GM23338 (cell line): ENCODE measurements at regions not wholly inside any gene's neighbourhood (a gene's known extent, or its start where the extent isn't known, plus 50 kb on each side); places are given as distances from the start of the nearest gene placed in this dataset.

Experiments
- ATAC-seq: fragments of 200-7000 bp; cut with Tn5 transposase; 3 replicates; pipeline ENCODE4 v1.9.1; 2020
- DNase-seq: peaks from one replicate; pipeline ENCODE4 v3.0.0-alpha.2; 2015; ENCODE audit warnings: low spot score
- H2AFZ ChIP-seq: fragments of 200-600 bp; sonication (generic); 2 replicates; pipeline ENCODE4 v1.8.0; 2016; ENCODE audit warnings: antibody characterized with exemption, mild to moderate bottlenecking, moderate library complexity
- H3F3A ChIP-seq: fragments of 200-600 bp; sonication (generic); replicated peaks from 2 replicates; pipeline ENCODE4 v1.8.0; 2017; ENCODE audit warnings: antibody characterized with exemption, mixed run types, low read depth
- H3K27ac ChIP-seq: fragments of 200-600 bp; sonication (generic); 2 replicates; pipeline ENCODE4 v1.6.1; 2016; ENCODE audit warnings: low read depth
- H3K27me3 ChIP-seq: fragments of 200-600 bp; sonication (generic); 2 replicates; pipeline ENCODE4 v1.8.0; 2016; ENCODE audit warnings: mild to moderate bottlenecking, mixed run types, moderate library complexity; ENCODE audit not compliant: insufficient read depth
- H3K36me3 ChIP-seq: fragments of 200-600 bp; sonication (generic); 2 replicates; pipeline ENCODE4 v1.8.0; 2016; ENCODE audit warnings: mild to moderate bottlenecking; ENCODE audit not compliant: insufficient read depth
- H3K4me1 ChIP-seq: fragments of 200-600 bp; sonication (generic); 2 replicates; pipeline ENCODE4 v1.8.0; 2016; ENCODE audit warnings: mild to moderate bottlenecking, moderate library complexity; ENCODE audit not compliant: insufficient read depth
- H3K4me2 ChIP-seq: fragments of 200-600 bp; sonication (generic); 2 replicates; pipeline ENCODE4 v1.7.1; 2017; ENCODE audit warnings: mixed run types
- H3K4me3 ChIP-seq: fragments of 200-600 bp; sonication (generic); 2 replicates; pipeline ENCODE4 v1.6.1; 2016; ENCODE audit warnings: mixed run types
- H3K79me2 ChIP-seq: fragments of 200-600 bp; sonication (generic); replicated peaks from 2 replicates; pipeline ENCODE4 v1.8.0; 2017; ENCODE audit warnings: mild to moderate bottlenecking; ENCODE audit not compliant: insufficient read depth
- H3K9me2 ChIP-seq: fragments of 200-600 bp; sonication (generic); 2 replicates; pipeline ENCODE4 v1.8.0; 2017; ENCODE audit not compliant: insufficient read depth
- H4K20me1 ChIP-seq: fragments of 200-600 bp; sonication (generic); replicated peaks from 2 replicates; pipeline ENCODE4 v1.8.0; 2017; ENCODE audit warnings: mild to moderate bottlenecking; ENCODE audit not compliant: insufficient read depth
- H3K27ac Mint-ChIP-seq: 2 replicates; pipeline ENCODE4 v1.8.0; 2020; ENCODE audit warnings: inconsistent platforms, mild to moderate bottlenecking, moderate library complexity, mixed read lengths
- H3K27me3 Mint-ChIP-seq: 3 replicates; pipeline ENCODE4 v1.8.0; 2022; ENCODE audit warnings: low read depth, mild to moderate bottlenecking, moderate library complexity, mixed read lengths, inconsistent platforms; ENCODE audit not compliant: insufficient read depth, poor library complexity
- H3K36me3 Mint-ChIP-seq: 3 replicates; pipeline ENCODE4 v1.8.0; 2021; ENCODE audit warnings: low read depth, mild to moderate bottlenecking, inconsistent platforms, moderate library complexity, mixed read lengths
- H3K4me1 Mint-ChIP-seq: 3 replicates; pipeline ENCODE4 v1.8.0; 2020; ENCODE audit warnings: mild to moderate bottlenecking, inconsistent platforms, mixed read lengths
- H3K4me3 Mint-ChIP-seq: 3 replicates; pipeline ENCODE4 v1.8.0; 2021; ENCODE audit warnings: moderate library complexity, mild to moderate bottlenecking, inconsistent platforms, mixed read lengths
- H3K9me3 Mint-ChIP-seq: 3 replicates; pipeline ENCODE4 v1.8.0; 2020; ENCODE audit warnings: moderate library complexity, mild to moderate bottlenecking, inconsistent platforms, mixed read lengths
- EZH2 ChIP-seq: fragments of 200-600 bp; sonication (generic); IDR thresholded peaks from one replicate; pipeline ENCODE4 v1.8.0; 2017; ENCODE audit warnings: antibody characterized with exemption, mild to moderate bottlenecking, low read depth; ENCODE audit not compliant: unreplicated experiment
- EZH2phosphoT487 ChIP-seq: fragments of 200-600 bp; sonication (generic); IDR thresholded peaks from one replicate; pipeline ENCODE4 v1.8.1; 2018; ENCODE audit warnings: antibody characterized with exemption; ENCODE audit not compliant: unreplicated experiment
- JUNB ChIP-seq: IDR thresholded peaks from one replicate; pipeline ENCODE4 v1.6.1; 2016; ENCODE audit warnings: antibody characterized with exemption; ENCODE audit not compliant: unreplicated experiment
- NANOG ChIP-seq: IDR thresholded peaks from 2 replicates; pipeline ENCODE4 v1.6.1; 2016; ENCODE audit warnings: antibody characterized with exemption, borderline replicate concordance
- ZNF331 ChIP-seq: fragments of 250-450 bp; sonication (Bioruptor Pico); IDR thresholded peaks from 2 replicates; pipeline ENCODE4 v1.5.0; 2020; ENCODE audit warnings: low read depth, mild to moderate bottlenecking, moderate library complexity
- TF ChIP-seq, protein P1 (sequence below): fragments of 250-450 bp; sonication (Bioruptor Pico); IDR thresholded peaks from 2 replicates; pipeline ENCODE4 v1.5.0; 2020; ENCODE audit warnings: mild to moderate bottlenecking, moderate library complexity

DNA sequence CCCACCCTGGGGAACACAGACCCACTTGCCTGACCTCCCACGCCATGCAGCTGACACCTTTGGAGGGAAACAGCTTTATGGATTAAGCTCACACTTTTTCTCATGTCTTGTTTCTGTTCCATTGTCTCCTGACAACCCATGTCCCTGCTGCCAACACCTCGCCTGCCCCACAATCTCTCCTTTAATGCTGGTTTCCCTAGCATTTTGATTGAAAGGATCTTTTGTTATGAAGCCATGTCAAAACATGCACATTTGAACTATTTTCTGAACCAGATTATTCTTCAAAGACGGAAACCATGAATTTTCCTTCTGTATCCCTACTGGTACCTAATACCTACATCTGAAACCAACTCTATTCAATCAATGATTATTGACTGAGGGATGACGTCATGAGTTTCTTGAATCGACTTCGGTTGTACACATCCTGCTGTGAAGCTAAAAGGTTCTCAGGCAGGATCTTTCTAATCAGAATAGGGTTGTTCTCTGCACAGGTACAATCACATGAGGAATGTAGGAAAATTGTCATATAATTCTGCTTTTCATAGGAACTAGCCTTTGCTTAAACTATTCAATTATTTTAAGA, 106.2 kb upstream of the NEBL start:
- Histone ChIP-seq H3K4me2 (no peak overlapping the region), H3K27me3 (no peaks in the 10 kb centered on the region), H3K79me2 (no peaks in the 10 kb centered on the region), H3F3A (no peaks in the 10 kb centered on the region), H3K36me3 (no peaks in the 10 kb centered on the region), H3K4me1 (no peaks in the 10 kb centered on the region), H2AFZ (no peak overlapping the region), H4K20me1 (no peaks in the 10 kb centered on the region), H3K9me2 (no peaks in the 10 kb centered on the region), H3K27ac (no peak overlapping the region), H3K4me3 (no peak overlapping the region)
- no peak for DNase-seq
- Mint-ChIP-seq H3K27ac (no peak overlapping the region), H3K36me3 (no peaks in the 10 kb centered on the region), H3K4me1 (no peaks in the 10 kb centered on the region; the same call in 1 of the 3 replicates), H3K27me3 (no peaks in the 10 kb centered on the region), H3K9me3 (no peaks in the 10 kb centered on the region), H3K4me3 (no peak overlapping the region)
- no peak for TF ChIP-seq ZNF331 (CRISPR knock-in tag)
- TF ChIP-seq, protein P1, sequence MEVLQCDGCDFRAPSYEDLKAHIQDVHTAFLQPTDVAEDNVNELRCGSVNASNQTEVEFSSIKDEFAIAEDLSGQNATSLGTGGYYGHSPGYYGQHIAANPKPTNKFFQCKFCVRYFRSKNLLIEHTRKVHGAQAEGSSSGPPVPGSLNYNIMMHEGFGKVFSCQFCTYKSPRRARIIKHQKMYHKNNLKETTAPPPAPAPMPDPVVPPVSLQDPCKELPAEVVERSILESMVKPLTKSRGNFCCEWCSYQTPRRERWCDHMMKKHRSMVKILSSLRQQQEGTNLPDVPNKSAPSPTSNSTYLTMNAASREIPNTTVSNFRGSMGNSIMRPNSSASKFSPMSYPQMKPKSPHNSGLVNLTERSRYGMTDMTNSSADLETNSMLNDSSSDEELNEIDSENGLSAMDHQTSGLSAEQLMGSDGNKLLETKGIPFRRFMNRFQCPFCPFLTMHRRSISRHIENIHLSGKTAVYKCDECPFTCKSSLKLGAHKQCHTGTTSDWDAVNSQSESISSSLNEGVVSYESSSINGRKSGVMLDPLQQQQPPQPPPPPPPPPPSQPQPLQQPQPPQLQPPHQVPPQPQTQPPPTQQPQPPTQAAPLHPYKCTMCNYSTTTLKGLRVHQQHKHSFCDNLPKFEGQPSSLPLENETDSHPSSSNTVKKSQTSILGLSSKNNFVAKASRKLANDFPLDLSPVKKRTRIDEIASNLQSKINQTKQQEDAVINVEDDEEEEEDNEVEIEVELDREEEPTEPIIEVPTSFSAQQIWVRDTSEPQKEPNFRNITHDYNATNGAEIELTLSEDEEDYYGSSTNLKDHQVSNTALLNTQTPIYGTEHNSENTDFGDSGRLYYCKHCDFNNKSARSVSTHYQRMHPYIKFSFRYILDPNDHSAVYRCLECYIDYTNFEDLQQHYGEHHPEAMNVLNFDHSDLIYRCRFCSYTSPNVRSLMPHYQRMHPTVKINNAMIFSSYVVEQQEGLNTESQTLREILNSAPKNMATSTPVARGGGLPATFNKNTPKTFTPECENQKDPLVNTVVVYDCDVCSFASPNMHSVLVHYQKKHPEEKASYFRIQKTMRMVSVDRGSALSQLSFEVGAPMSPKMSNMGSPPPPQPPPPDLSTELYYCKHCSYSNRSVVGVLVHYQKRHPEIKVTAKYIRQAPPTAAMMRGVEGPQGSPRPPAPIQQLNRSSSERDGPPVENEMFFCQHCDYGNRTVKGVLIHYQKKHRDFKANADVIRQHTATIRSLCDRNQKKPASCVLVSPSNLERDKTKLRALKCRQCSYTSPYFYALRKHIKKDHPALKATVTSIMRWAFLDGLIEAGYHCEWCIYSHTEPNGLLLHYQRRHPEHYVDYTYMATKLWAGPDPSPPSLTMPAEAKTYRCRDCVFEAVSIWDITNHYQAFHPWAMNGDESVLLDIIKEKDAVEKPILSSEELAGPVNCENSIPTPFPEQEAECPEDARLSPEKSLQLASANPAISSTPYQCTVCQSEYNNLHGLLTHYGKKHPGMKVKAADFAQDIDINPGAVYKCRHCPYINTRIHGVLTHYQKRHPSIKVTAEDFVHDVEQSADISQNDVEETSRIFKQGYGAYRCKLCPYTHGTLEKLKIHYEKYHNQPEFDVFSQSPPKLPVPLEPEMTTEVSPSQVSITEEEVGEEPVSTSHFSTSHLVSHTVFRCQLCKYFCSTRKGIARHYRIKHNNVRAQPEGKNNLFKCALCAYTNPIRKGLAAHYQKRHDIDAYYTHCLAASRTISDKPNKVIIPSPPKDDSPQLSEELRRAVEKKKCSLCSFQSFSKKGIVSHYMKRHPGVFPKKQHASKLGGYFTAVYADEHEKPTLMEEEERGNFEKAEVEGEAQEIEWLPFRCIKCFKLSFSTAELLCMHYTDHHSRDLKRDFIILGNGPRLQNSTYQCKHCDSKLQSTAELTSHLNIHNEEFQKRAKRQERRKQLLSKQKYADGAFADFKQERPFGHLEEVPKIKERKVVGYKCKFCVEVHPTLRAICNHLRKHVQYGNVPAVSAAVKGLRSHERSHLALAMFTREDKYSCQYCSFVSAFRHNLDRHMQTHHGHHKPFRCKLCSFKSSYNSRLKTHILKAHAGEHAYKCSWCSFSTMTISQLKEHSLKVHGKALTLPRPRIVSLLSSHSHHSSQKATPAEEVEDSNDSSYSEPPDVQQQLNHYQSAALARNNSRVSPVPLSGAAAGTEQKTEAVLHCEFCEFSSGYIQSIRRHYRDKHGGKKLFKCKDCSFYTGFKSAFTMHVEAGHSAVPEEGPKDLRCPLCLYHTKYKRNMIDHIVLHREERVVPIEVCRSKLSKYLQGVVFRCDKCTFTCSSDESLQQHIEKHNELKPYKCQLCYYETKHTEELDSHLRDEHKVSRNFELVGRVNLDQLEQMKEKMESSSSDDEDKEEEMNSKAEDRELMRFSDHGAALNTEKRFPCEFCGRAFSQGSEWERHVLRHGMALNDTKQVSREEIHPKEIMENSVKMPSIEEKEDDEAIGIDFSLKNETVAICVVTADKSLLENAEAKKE (CRISPR knock-in tag), result no peak
- TF ChIP-seq EZH2, result no peak
- TF ChIP-seq EZH2phosphoT487, result no peak
- no peak for TF ChIP-seq NANOG
- TF ChIP-seq JUNB, result no peak
- no peak for ATAC-seq
